Spleen (tissue), 7 donors: ENCODE measurements at regions not wholly inside any gene's neighbourhood (a gene's known extent, or its start where the extent isn't known, plus 50 kb on each side); places are given as distances from the start of the nearest gene placed in this dataset.

ENCODE experiments used
- POLR2A ChIP-seq, 3 donors: fragments of 450-650 bp; IDR thresholded peaks; one replicate each; pipeline ENCODE4 v1.5.1; 2017; ENCODE audit warnings: antibody characterized with exemption in 3 of 3, mild to moderate bottlenecking in 1 of 3
- POLR2AphosphoS5 ChIP-seq, 3 donors: sonication (generic); formaldehyde crosslinking; IDR thresholded peaks; one replicate each; pipeline ENCODE4 v1.5.1; 2017; ENCODE audit warnings: antibody characterized with exemption in 3 of 3
- TF ChIP-seq, protein P1 (sequence below), 11 experiments: fragments of 200-600 bp in 7 of 11; fragments of 450-650 bp in 4 of 11; sonication (generic) in 4 of 11; IDR thresholded peaks in 8 of 11; conservative IDR thresholded peaks in 3 of 11; 1 replicate in 7 of 11; 2 replicates in 4 of 11; pipeline versions ENCODE4 v1.4.0 to v1.8.0; 2016 to 2021; ENCODE audit warnings: antibody characterized with exemption in 11 of 11, inconsistent platforms in 4 of 11, mild to moderate bottlenecking in 1 of 11
- donor health status: DM: no; HTN: no; CAD: no; lungs with moderate emphysema.
- donor health status: DM: no; HTN: no; CAD: no.
- donor health status: DM: no; HTN: no; CAD: no.

GRCh38 chr20:23253524-23253923, 97.1 kb upstream of the NXT1 start:
- TF ChIP-seq POLR2A (IDR thresholded peaks at IDR 0.05) (no peak), POLR2AphosphoS5 (IDR thresholded peaks at IDR 0.05) (no peak)
- TF ChIP-seq, protein P1, sequence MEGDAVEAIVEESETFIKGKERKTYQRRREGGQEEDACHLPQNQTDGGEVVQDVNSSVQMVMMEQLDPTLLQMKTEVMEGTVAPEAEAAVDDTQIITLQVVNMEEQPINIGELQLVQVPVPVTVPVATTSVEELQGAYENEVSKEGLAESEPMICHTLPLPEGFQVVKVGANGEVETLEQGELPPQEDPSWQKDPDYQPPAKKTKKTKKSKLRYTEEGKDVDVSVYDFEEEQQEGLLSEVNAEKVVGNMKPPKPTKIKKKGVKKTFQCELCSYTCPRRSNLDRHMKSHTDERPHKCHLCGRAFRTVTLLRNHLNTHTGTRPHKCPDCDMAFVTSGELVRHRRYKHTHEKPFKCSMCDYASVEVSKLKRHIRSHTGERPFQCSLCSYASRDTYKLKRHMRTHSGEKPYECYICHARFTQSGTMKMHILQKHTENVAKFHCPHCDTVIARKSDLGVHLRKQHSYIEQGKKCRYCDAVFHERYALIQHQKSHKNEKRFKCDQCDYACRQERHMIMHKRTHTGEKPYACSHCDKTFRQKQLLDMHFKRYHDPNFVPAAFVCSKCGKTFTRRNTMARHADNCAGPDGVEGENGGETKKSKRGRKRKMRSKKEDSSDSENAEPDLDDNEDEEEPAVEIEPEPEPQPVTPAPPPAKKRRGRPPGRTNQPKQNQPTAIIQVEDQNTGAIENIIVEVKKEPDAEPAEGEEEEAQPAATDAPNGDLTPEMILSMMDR (IDR thresholded peaks at IDR 0.05 in 8 of 11, conservative IDR thresholded peaks at IDR 0.05 in 3 of 11), result no peak
